H1 (cell line): ENCODE measurements at regions not wholly inside any gene's neighbourhood (a gene's known extent, or its start where the extent isn't known, plus 50 kb on each side); places are given as distances from the start of the nearest gene placed in this dataset.

ENCODE experiments used
- CTCF ChIA-PET: fragments of 300-600 bp; sonication (Branson Sonifier 250); formaldehyde crosslinking; loops from one replicate; lab custom pipeline; 2021; ENCODE audit not compliant: partially characterized antibody; lab: Charles Lee
- POLR2A ChIA-PET: fragments of 300-600 bp; sonication (Branson Sonifier 250); formaldehyde crosslinking; loops from one replicate; lab custom pipeline; 2021; ENCODE audit warnings: inconsistent platforms; ENCODE audit not compliant: partially characterized antibody; lab: Charles Lee
- DNase-seq, 2 experiments: peaks; one replicate each; pipeline versions ENCODE4 v3.0.0 to v3.0.0-alpha.2; 2010 to 2022; ENCODE audit warnings: low spot score in 2 of 2, low read depth in 1 of 2, mixed read lengths in 1 of 2
- FAIRE-seq: peaks from 2 replicates; lab custom pipeline; 2011; peaks lifted over from hg19 to GRCh38; lab: Jason Lieb, UNC
- H2AFZ ChIP-seq: 2 replicates; pipeline ENCODE4 v1.8.1; 2012; ENCODE audit warnings: low read length, inconsistent platforms
- H2AK5ac ChIP-seq: 2 replicates; pipeline ENCODE4 v1.6.1; 2013; ENCODE audit warnings: low read depth, low read length
- H2BK120ac ChIP-seq: replicated peaks from 2 replicates; pipeline ENCODE3; 2013; ENCODE audit warnings: low read depth, low read length, inconsistent platforms
- H2BK12ac ChIP-seq: 2 replicates; pipeline ENCODE4 v1.6.1; 2013; ENCODE audit warnings: low read depth, low read length
- H2BK15ac ChIP-seq: 2 replicates; pipeline ENCODE4 v1.6.1; 2013; ENCODE audit warnings: low read length
- H2BK20ac ChIP-seq: 2 replicates; pipeline ENCODE4 v1.6.1; 2013; ENCODE audit warnings: low read length
- H2BK5ac ChIP-seq: 2 replicates; pipeline ENCODE4 v1.6.1; 2013; ENCODE audit warnings: low read depth, low read length
- H3K14ac ChIP-seq: 2 replicates; pipeline ENCODE4 v1.6.1; 2013; ENCODE audit warnings: inconsistent platforms; ENCODE audit not compliant: insufficient read length
- H3K18ac ChIP-seq: 2 replicates; pipeline ENCODE4 v1.6.1; 2013; ENCODE audit warnings: low read length; ENCODE audit errors: extremely low read depth
- H3K23ac ChIP-seq: 2 replicates; pipeline ENCODE4 v1.6.1; 2013; ENCODE audit warnings: inconsistent platforms; ENCODE audit not compliant: insufficient read length
- H3K23me2 ChIP-seq: 2 replicates; pipeline ENCODE4 v1.6.1; 2013; ENCODE audit warnings: low read depth, low read length
- H3K27ac ChIP-seq: 2 replicates; pipeline ENCODE4 v1.6.1; 2011; ENCODE audit warnings: low read depth, low read length, inconsistent platforms
- H3K27me3 ChIP-seq, 4 experiments: replicated peaks in 1 of 4; 1 replicate in 1 of 4; 2 replicates in 3 of 4; pipeline versions ENCODE4 v1.6.1 to v1.8.1; 2011 to 2013; ENCODE audit warnings: low read length in 3 of 4, mild to moderate bottlenecking in 3 of 4, inconsistent platforms in 2 of 4, mixed read lengths in 2 of 4, moderate library complexity in 1 of 4; ENCODE audit not compliant: control insufficient read depth in 3 of 4, insufficient read depth in 3 of 4; ENCODE audit errors: extremely low read depth in 1 of 4
- H3K36me3 ChIP-seq, 4 experiments: 2 replicates each; pipeline versions ENCODE4 v1.6.1 to v1.8.1; 2011 to 2013; ENCODE audit warnings: mild to moderate bottlenecking in 4 of 4, low read length in 3 of 4, moderate library complexity in 2 of 4, control low read depth in 1 of 4, inconsistent platforms in 1 of 4; ENCODE audit not compliant: insufficient read depth in 4 of 4, control insufficient read depth in 2 of 4
- H3K4ac ChIP-seq: replicated peaks from 2 replicates; pipeline ENCODE3; 2013; ENCODE audit warnings: low read length, low read depth, mixed read lengths, inconsistent platforms; ENCODE audit not compliant: insufficient read length
- H3K4me1 ChIP-seq, 4 experiments: replicated peaks in 1 of 4; 1 replicate in 1 of 4; 2 replicates in 3 of 4; pipeline versions ENCODE4 v1.6.1 to v1.8.1; 2011 to 2013; ENCODE audit warnings: low read length in 3 of 4, inconsistent platforms in 2 of 4, mixed read lengths in 1 of 4; ENCODE audit not compliant: insufficient read depth in 4 of 4, control insufficient read depth in 3 of 4
- H3K4me2 ChIP-seq, 2 experiments: 2 replicates each; pipeline versions ENCODE4 v1.6.1 to v1.8.1; 2011 to 2013; ENCODE audit warnings: low read depth in 2 of 2, low read length in 2 of 2, control low read depth in 1 of 2, inconsistent platforms in 1 of 2, mild to moderate bottlenecking in 1 of 2; ENCODE audit not compliant: insufficient read depth in 1 of 2
- H3K4me3 ChIP-seq, 4 experiments: fragments of 200-600, 300-600 bp in 1 of 4; sonication (generic), shearing (Covaris generic), sonication (Bioruptor Twin) in 1 of 4; 2 replicates each; pipeline versions ENCODE4 v1.5.1 to v1.8.1; 2011 to 2016; ENCODE audit warnings: low read length in 4 of 4, low read depth in 3 of 4, control low read depth in 2 of 4, inconsistent platforms in 2 of 4, mild to moderate bottlenecking in 2 of 4, mixed read lengths in 1 of 4, moderate library complexity in 1 of 4; ENCODE audit not compliant: insufficient read depth in 2 of 4; ENCODE audit errors: extremely low read depth in 1 of 4
- H3K56ac ChIP-seq: replicated peaks from 2 replicates; pipeline ENCODE3; 2013; ENCODE audit warnings: low read depth, mild to moderate bottlenecking, mixed read lengths, low read length, inconsistent platforms; ENCODE audit not compliant: insufficient read length
- H3K79me1 ChIP-seq: 2 replicates; pipeline ENCODE4 v1.6.1; 2013; ENCODE audit warnings: low read depth, low read length, control low read depth
- H3K79me2 ChIP-seq, 2 experiments: 2 replicates each; pipeline versions ENCODE4 v1.6.1 to v1.8.1; 2012 to 2013; ENCODE audit warnings: low read length in 2 of 2, mild to moderate bottlenecking in 2 of 2, inconsistent platforms in 1 of 2; ENCODE audit not compliant: insufficient read depth in 2 of 2, control insufficient read depth in 1 of 2
- H3K9ac ChIP-seq, 4 experiments: replicated peaks in 1 of 4; 1 replicate in 1 of 4; 2 replicates in 3 of 4; pipeline versions ENCODE4 v1.6.1 to v1.8.1; 2011 to 2013; ENCODE audit warnings: low read depth in 3 of 4, low read length in 3 of 4, control low read depth in 2 of 4, mild to moderate bottlenecking in 2 of 4, moderate library complexity in 2 of 4, inconsistent platforms in 1 of 4; ENCODE audit errors: extremely low read depth in 1 of 4
- H3K9me3 ChIP-seq, 2 experiments: 2 replicates each; pipeline versions ENCODE4 v1.6.1 to v1.8.1; 2012 to 2013; ENCODE audit warnings: mild to moderate bottlenecking in 2 of 2, moderate library complexity in 2 of 2, control low read depth in 1 of 2, inconsistent platforms in 1 of 2, low read depth in 1 of 2, low read length in 1 of 2, mixed read lengths in 1 of 2; ENCODE audit not compliant: insufficient read depth in 2 of 2
- H4K20me1 ChIP-seq, 2 experiments: replicated peaks in 1 of 2; 2 replicates each; pipeline versions ENCODE3 to v1.8.1; 2011 to 2013; ENCODE audit warnings: inconsistent platforms in 2 of 2, low read length in 2 of 2, mild to moderate bottlenecking in 1 of 2; ENCODE audit not compliant: insufficient read depth in 2 of 2, control insufficient read depth in 1 of 2
- H4K5ac ChIP-seq: 2 replicates; pipeline ENCODE4 v1.6.1; 2013; ENCODE audit warnings: low read length, low read depth, mixed read lengths, inconsistent platforms; ENCODE audit not compliant: insufficient read length
- H4K8ac ChIP-seq: 2 replicates; pipeline ENCODE4 v1.8.0; 2013; ENCODE audit warnings: mild to moderate bottlenecking, moderate library complexity, low read length, inconsistent platforms; ENCODE audit not compliant: insufficient read depth; ENCODE audit errors: extremely low read depth
- H4K91ac ChIP-seq: replicated peaks from 2 replicates; pipeline ENCODE3; 2013; ENCODE audit warnings: low read length, mixed read lengths, inconsistent platforms; ENCODE audit not compliant: insufficient read length
- CBX5 ChIP-seq: fragments of 300-800, 300-1000 bp; sonication (generic); IDR thresholded peaks from 2 replicates; pipeline ENCODE4 v1.7.1; 2016; ENCODE audit warnings: antibody characterized with exemption, low read length, low read depth
- FOSL1 ChIP-seq: IDR thresholded peaks from 2 replicates; pipeline ENCODE4 v1.6.1; 2011; ENCODE audit warnings: mild to moderate bottlenecking, low read depth, low read length, moderate library complexity; ENCODE audit not compliant: insufficient read depth
- GABPA ChIP-seq: IDR thresholded peaks from 2 replicates; pipeline ENCODE4 v1.6.1; 2011; ENCODE audit warnings: mild to moderate bottlenecking, low read length, moderate library complexity, borderline replicate concordance; ENCODE audit not compliant: insufficient read depth
- HDAC2 ChIP-seq, 2 experiments: fragments of 300-600 bp in 1 of 2; sonication (generic) in 1 of 2; IDR thresholded peaks; 2 replicates each; pipeline ENCODE4 v1.6.1; 2011 to 2012; ENCODE audit warnings: low read depth in 2 of 2, low read length in 2 of 2, mild to moderate bottlenecking in 2 of 2, moderate library complexity in 2 of 2, borderline replicate concordance in 1 of 2, inconsistent platforms in 1 of 2
- KDM1A ChIP-seq: fragments of 200-600, 300-600 bp; sonication (generic); IDR thresholded peaks from 2 replicates; pipeline ENCODE4 v1.7.1; 2016; ENCODE audit warnings: mild to moderate bottlenecking, low read length, borderline replicate concordance
- POLR2AphosphoS5 ChIP-seq: IDR thresholded peaks from 2 replicates; pipeline ENCODE4 v1.6.1; 2011; ENCODE audit warnings: low read depth, low read length
- RAD21 ChIP-seq, 2 experiments: IDR thresholded peaks in 1 of 2; conservative IDR thresholded peaks in 1 of 2; 2 replicates each; pipeline ENCODE4 v1.6.1; 2011; ENCODE audit warnings: low read depth in 2 of 2, low read length in 2 of 2, improper control_type of control experiment in 1 of 2, inconsistent platforms in 1 of 2, mild to moderate bottlenecking in 1 of 2, moderate library complexity in 1 of 2
- SIN3A ChIP-seq, 2 experiments: IDR thresholded peaks in 1 of 2; conservative IDR thresholded peaks in 1 of 2; 2 replicates each; pipeline ENCODE4 v1.6.1; 2011 to 2012; ENCODE audit warnings: low read length in 2 of 2, improper control_type of control experiment in 1 of 2, low read depth in 1 of 2, mild to moderate bottlenecking in 1 of 2
- SIX5 ChIP-seq: IDR thresholded peaks from 2 replicates; pipeline ENCODE4 v1.6.1; 2011; ENCODE audit warnings: mild to moderate bottlenecking, low read depth, low read length
- SUZ12 ChIP-seq: fragments of 200-600 bp; sonication (generic); IDR thresholded peaks from 2 replicates; pipeline ENCODE4 v1.6.1; 2012; ENCODE audit warnings: mild to moderate bottlenecking, inconsistent platforms, low read length, moderate library complexity, mixed read lengths
- YY1 ChIP-seq: IDR thresholded peaks from 2 replicates; pipeline ENCODE4 v1.6.1; 2011; ENCODE audit warnings: low read depth, mild to moderate bottlenecking, low read length
- WGBS, 2 experiments: shearing (Covaris generic) in 1 of 2; methylation state at CpG; one replicate each; pipeline versions ENCODE4 v1.1.6 to v1.1.7; 2013 to 2015; ENCODE audit warnings: low lambda C conversion rate in 2 of 2, mixed read lengths in 2 of 2, inconsistent platforms in 1 of 2, low coverage in 1 of 2, missing lambda C conversion rate in 1 of 2; ENCODE audit not compliant: insufficient replicate concordance in 2 of 2, insufficient coverage in 1 of 2, insufficient read length in 1 of 2; ENCODE audit errors: extremely low coverage in 1 of 2, missing lambda C conversion rate in 1 of 2; 5-methylcytosine and 5-hydroxymethylcytosine counted together
- TF ChIP-seq, protein P1 (sequence below): IDR thresholded peaks from 2 replicates; pipeline ENCODE4 v1.6.1; 2012; ENCODE audit warnings: low read length, inconsistent platforms

DNA sequence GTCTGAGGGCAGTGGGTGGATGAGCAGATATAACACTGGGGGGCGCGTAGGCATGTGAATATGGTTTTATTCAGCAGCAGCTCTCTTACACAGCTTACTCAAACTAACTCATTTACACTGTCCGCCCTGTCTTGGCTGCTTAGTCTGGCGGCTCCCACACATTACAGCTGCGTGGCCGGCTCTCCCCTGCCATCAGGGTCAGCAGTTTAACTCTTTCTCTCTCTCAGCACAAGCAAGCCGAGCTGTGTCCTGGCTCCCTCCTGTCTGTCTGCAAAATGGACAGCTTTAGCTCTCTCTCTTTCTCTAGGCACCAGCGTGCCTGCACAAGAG is 1310.1 kb upstream of the RAG2 start:
- no peak for DNase-seq
- WGBS, 2 experiments = 93% methylated on average over 8 of the region's 8 CpGs; no CpG with 5 or more reads in 1 of the 2 experiments
- H3K4me1 ChIP-seq = no peaks in the 10 kb centered on the region
- no peak for TF ChIP-seq FOSL1
- no peak for TF ChIP-seq YY1
- TF ChIP-seq GABPA = no peak
- TF ChIP-seq, protein P1, sequence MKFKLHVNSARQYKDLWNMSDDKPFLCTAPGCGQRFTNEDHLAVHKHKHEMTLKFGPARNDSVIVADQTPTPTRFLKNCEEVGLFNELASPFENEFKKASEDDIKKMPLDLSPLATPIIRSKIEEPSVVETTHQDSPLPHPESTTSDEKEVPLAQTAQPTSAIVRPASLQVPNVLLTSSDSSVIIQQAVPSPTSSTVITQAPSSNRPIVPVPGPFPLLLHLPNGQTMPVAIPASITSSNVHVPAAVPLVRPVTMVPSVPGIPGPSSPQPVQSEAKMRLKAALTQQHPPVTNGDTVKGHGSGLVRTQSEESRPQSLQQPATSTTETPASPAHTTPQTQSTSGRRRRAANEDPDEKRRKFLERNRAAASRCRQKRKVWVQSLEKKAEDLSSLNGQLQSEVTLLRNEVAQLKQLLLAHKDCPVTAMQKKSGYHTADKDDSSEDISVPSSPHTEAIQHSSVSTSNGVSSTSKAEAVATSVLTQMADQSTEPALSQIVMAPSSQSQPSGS = no peak
- no peak for TF ChIP-seq SUZ12
- TF ChIP-seq POLR2AphosphoS5 = no peak
- TF ChIP-seq RAD21 (IDR thresholded peaks at IDR 0.05 in 1 of 2, conservative IDR thresholded peaks at IDR 0.05 in 1 of 2; ENCODE audit: low read depth in 2 of 2, low read length in 2 of 2) = no peak
- TF ChIP-seq SIX5 = no peak
- TF ChIP-seq SIN3A (conservative IDR thresholded peaks at IDR 0.05 in 1 of 2, IDR thresholded peaks at IDR 0.05 in 1 of 2; ENCODE audit: low read depth in 1 of 2, low read length in 2 of 2) = no peak
- no peak for TF ChIP-seq KDM1A
- no peak for TF ChIP-seq HDAC2 (IDR thresholded peaks at IDR 0.05; ENCODE audit: borderline replicate concordance in 1 of 2, low read depth in 2 of 2, low read length in 2 of 2)
- TF ChIP-seq CBX5 = no peak

More for the DNA sequence above, 1310.1 kb upstream of the RAG2 start:
- Histone ChIP-seq H2AK5ac (no peak overlapping the region), H3K27ac (no peak overlapping the region), H3K4me3 (no peak overlapping the region), H3K9me3 (peaks cover 0 to 3% of the 10 kb centered on the region in 2 experiments; a peak in 1 of 4 replicates), H3K23me2 (no peaks in the 10 kb centered on the region), H4K8ac (no peak overlapping the region), H2BK5ac (no peak overlapping the region), H2BK15ac (no peak overlapping the region), H3K56ac (no peak overlapping the region), H4K20me1 (no peaks in the 10 kb centered on the region), H3K14ac (no peak overlapping the region), H3K36me3 (no peaks in the 10 kb centered on the region), H3K79me1 (no peaks in the 10 kb centered on the region), H3K9ac (no peak overlapping the region), H3K27me3 (no peaks in the 10 kb centered on the region), H3K4ac (no peak overlapping the region), H4K91ac (no peak overlapping the region), H3K79me2 (no peaks in the 10 kb centered on the region), H2AFZ (peak overlapping the region; percentile 70; the same call in 1 of the 2 replicates), H4K5ac (no peak overlapping the region), H2BK20ac (no peak overlapping the region), H2BK120ac (no peak overlapping the region), H3K4me2 (no peak overlapping the region), H3K23ac (no peak overlapping the region), H2BK12ac (no peak overlapping the region), H3K18ac (0 out of 2 replicates have a peak overlapping the region, but pooled peaks have one; percentile 32)
- ChIA-PET CTCF (interaction anchor here (1.8 kb wide), 1 partner anchor 131 kb away, joined by 3 read pairs; no protein-coding TSS in a partner anchor), POLR2A (no interaction called here)
- FAIRE-seq = no peak
